Smooth muscle cell (in vitro differentiated cells): ENCODE measurements at regions not wholly inside any gene's neighbourhood (a gene's known extent, or its start where the extent isn't known, plus 50 kb on each side); places are given as distances from the start of the nearest gene placed in this dataset.

Source experiments
- DNase-seq: peaks from one replicate; lab custom pipeline; 2025; ENCODE audit not compliant: unreplicated experiment; lab: John Stamatoyannopoulos, UW
- H2AFZ ChIP-seq: fragments of 200-600 bp; sonication (generic); 2 replicates; pipeline ENCODE4 v1.6.0; 2016; ENCODE audit warnings: antibody characterized with exemption, low read depth, mild to moderate bottlenecking
- H3F3A ChIP-seq: fragments of 200-600 bp; sonication (generic); 2 replicates; pipeline ENCODE4 v1.6.0; 2017; ENCODE audit warnings: antibody characterized with exemption, low read depth
- H3K27ac ChIP-seq: fragments of 200-600 bp; sonication (generic); 2 replicates; pipeline ENCODE4 v1.5.1; 2016; ENCODE audit warnings: low read depth, mild to moderate bottlenecking
- H3K27me3 ChIP-seq: fragments of 200-600 bp; sonication (generic); 2 replicates; pipeline ENCODE4 v1.6.1; 2016; ENCODE audit warnings: low read depth, mild to moderate bottlenecking
- H3K36me3 ChIP-seq: fragments of 200-600 bp; sonication (generic); 2 replicates; pipeline ENCODE4 v1.5.1; 2016; ENCODE audit warnings: low read depth
- H3K4me1 ChIP-seq: fragments of 200-600 bp; sonication (generic); 2 replicates; pipeline ENCODE4 v1.5.1; 2016; ENCODE audit warnings: low read depth
- H3K4me2 ChIP-seq: fragments of 200-600 bp; sonication (generic); 2 replicates; pipeline ENCODE4 v1.6.0; 2016; ENCODE audit warnings: mild to moderate bottlenecking
- H3K4me3 ChIP-seq: fragments of 200-600 bp; sonication (generic); 2 replicates; pipeline ENCODE4 v1.5.1; 2016; ENCODE audit warnings: mild to moderate bottlenecking
- H3K79me2 ChIP-seq: fragments of 200-600 bp; sonication (generic); 2 replicates; pipeline ENCODE4 v1.6.0; 2016; ENCODE audit warnings: low read depth, mild to moderate bottlenecking
- H3K9ac ChIP-seq: fragments of 200-600 bp; sonication (generic); 2 replicates; pipeline ENCODE4 v1.6.0; 2016; ENCODE audit warnings: low read depth
- H3K9me3 ChIP-seq: fragments of 200-600 bp; sonication (generic); replicated peaks from 2 replicates; pipeline ENCODE4 v1.5.1; 2016; ENCODE audit warnings: low read depth
- H4K20me1 ChIP-seq: fragments of 200-600 bp; sonication (generic); 2 replicates; pipeline ENCODE4 v1.6.0; 2016; ENCODE audit warnings: low read depth
- WGBS: methylation state at CpG from one replicate; pipeline ENCODE4 v1.1.7; 2016; ENCODE audit warnings: low lambda C conversion rate; 5-methylcytosine and 5-hydroxymethylcytosine counted together
- TF ChIP-seq, protein P1 (sequence below): fragments of 200-600 bp; sonication (generic); IDR thresholded peaks from 2 replicates; pipeline ENCODE4 v1.5.1; 2017; ENCODE audit warnings: borderline replicate concordance, mild to moderate bottlenecking, antibody characterized with exemption; ENCODE audit not compliant: insufficient read depth, poor library complexity, severe bottlenecking

DNA sequence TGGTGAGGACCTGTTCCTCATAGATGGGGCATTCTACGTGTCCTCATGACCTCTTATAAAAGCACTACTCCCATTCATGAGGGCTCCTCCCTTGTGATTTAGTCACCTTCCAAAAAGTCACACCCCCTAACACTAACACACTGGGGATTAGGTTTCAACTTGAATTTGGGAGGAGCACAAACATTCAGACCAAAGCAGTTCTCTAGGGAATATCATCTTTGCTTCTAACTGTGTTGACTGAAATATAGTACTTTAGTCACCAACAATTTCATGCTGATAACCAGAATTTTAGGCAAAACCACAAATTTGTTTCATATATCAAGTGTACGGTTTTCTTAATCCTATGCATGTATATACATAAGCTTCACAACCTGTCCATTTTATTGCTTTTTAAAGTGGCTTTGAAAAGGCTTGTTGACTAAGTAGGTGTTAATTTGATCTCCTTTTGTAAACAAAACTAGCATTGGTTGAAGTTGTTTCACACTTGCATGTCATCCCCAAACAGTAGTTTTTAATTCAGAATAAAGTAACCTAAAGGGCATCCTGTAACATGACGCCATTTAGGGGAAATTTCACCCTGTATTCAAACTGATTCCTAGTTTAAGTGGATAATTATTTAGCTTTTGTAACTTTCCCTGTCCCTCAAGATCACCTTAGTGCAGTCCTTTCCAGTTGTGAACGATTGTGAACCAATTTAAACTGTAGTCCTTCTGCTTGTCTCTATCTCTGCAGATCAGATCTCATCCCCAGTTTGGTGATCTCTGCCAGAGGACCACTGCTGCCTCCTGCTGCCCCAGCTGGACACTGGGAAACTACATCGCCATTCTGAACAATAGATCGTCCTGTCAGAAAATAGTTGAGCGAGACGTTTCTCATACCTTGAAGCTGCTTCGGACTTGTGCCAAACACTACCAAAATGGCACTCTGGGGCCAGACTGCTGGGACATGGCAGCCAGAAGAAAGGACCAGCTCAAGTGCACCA is 141.1 kb downstream of the TLR5 start:
- Histone ChIP-seq H3K9me3 (no peaks in the 10 kb centered on the region), H3K4me1 (peaks cover 6% of the 10 kb centered on the region), H3K4me3 (no peak overlapping the region), H2AFZ (no peak overlapping the region), H3K27ac (no peak overlapping the region), H3K9ac (no peak overlapping the region), H3K79me2 (no peaks in the 10 kb centered on the region), H3F3A (no peaks in the 10 kb centered on the region), H3K27me3 (no peaks in the 10 kb centered on the region), H3K4me2 (no peak overlapping the region), H3K36me3 (no peaks in the 10 kb centered on the region), H4K20me1 (no peaks in the 10 kb centered on the region)
- DNase-seq = no peak
- WGBS = 91% methylated on average over 9 of the region's 9 CpGs
- TF ChIP-seq, protein P1, sequence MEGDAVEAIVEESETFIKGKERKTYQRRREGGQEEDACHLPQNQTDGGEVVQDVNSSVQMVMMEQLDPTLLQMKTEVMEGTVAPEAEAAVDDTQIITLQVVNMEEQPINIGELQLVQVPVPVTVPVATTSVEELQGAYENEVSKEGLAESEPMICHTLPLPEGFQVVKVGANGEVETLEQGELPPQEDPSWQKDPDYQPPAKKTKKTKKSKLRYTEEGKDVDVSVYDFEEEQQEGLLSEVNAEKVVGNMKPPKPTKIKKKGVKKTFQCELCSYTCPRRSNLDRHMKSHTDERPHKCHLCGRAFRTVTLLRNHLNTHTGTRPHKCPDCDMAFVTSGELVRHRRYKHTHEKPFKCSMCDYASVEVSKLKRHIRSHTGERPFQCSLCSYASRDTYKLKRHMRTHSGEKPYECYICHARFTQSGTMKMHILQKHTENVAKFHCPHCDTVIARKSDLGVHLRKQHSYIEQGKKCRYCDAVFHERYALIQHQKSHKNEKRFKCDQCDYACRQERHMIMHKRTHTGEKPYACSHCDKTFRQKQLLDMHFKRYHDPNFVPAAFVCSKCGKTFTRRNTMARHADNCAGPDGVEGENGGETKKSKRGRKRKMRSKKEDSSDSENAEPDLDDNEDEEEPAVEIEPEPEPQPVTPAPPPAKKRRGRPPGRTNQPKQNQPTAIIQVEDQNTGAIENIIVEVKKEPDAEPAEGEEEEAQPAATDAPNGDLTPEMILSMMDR = no peak

DNA sequence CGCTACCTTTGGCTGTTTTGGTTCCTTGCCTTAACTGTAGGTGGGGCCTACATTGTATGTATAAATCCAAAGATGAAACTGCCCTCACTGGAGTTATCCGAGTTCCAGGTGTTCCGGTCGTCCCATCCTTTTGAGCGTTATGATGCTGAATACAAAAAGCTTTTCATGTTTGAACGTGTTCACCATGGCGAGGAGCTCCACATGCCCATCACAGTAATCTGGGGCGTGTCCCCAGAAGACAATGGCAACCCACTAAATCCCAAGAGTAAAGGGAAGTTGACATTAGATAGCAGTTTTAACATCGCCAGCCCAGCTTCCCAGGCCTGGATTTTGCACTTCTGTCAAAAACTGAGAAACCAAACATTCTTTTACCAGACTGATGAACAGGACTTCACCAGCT is 139.5 kb downstream of the TLR5 start:
- Histone ChIP-seq H3K4me3 (no peak overlapping the region), H3K4me1 (peaks cover 17% of the 10 kb centered on the region), H3K36me3 (no peaks in the 10 kb centered on the region), H3F3A (no peaks in the 10 kb centered on the region), H3K79me2 (no peaks in the 10 kb centered on the region), H4K20me1 (no peaks in the 10 kb centered on the region), H3K9me3 (no peaks in the 10 kb centered on the region), H3K27me3 (no peaks in the 10 kb centered on the region), H3K27ac (no peak overlapping the region), H3K4me2 (no peak overlapping the region), H2AFZ (no peak overlapping the region), H3K9ac (no peak overlapping the region)
- TF ChIP-seq, protein P1 = no peak
- 95% methylated on average over 9 of the region's 9 CpGs for WGBS
- no peak for DNase-seq

DNA sequence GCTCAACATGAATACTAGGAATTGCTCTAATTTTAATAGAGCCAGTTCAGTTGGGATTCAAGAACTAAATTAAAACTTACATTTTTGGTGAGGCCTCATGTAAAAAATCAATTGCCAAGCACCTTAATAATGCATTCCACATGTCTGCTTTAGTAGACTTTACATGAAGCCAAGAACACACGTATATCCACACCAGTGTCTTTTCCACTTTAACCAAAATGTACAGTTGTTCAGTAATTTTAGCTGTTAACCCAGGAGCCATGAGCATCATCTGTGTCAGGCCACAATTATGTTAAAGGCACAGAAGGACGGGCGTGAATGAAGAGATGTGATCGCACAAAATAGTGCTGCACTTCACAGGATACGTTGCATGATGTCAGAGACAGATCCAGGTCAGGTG is 136.7 kb downstream of the TLR5 start:
- H4K20me1 ChIP-seq = no peaks in the 10 kb centered on the region
- DNase-seq = no peak

More for the DNA sequence above, 136.7 kb downstream of the TLR5 start:
- TF ChIP-seq, protein P1 = no peak
- Histone ChIP-seq H3K79me2 (no peaks in the 10 kb centered on the region), H3K9ac (no peak overlapping the region), H3K27ac (no peak overlapping the region), H3K4me3 (no peak overlapping the region), H3F3A (peaks cover 7% of the 10 kb centered on the region), H3K4me1 (peaks cover 39% of the 10 kb centered on the region), H3K9me3 (no peaks in the 10 kb centered on the region), H3K27me3 (no peaks in the 10 kb centered on the region), H3K4me2 (no peak overlapping the region), H3K36me3 (no peaks in the 10 kb centered on the region), H2AFZ (no peak overlapping the region)
- 97% methylated on average over 5 of the region's 5 CpGs for WGBS
